ENCODE measurements at regions not wholly inside any gene's neighbourhood (a gene's known extent, or its start where the extent isn't known, plus 50 kb on each side); places are given as distances from the start of the nearest gene placed in this dataset.
A peak's percentile ranks its signal among the peaks of the same experiment; 100 is the strongest.

DNA sequence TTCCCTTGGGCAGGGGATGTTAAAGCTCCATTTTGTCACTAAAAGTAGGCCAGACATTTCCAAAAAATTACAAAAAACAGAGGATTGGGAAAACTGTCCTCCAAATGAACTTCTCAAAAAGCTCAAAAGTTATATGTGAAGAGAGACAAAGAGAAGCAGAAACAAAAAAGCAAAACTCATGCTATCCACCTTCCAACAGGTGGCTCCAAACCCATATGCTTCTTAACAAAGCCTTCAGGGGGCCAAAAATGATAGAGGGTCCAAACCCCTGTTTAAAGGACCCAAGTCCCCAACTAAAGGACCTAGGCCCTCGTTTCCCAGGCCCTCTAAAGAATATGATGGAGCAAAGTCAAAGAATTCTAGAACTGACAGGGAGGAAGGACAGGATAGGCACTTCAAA lies 146.7 kb downstream of the AASDHPPT start:
- H3K27me3 ChIP-seq (replicated peaks; ENCODE audit: insufficient read depth) = no peaks in the 10 kb centered on the region
- H3K36me3 ChIP-seq = no peaks in the 10 kb centered on the region
- DNase-seq (ENCODE audit: low spot score) = no peak
- 0% methylated on average over 1 of the region's 1 CpG for WGBS
- TF ChIP-seq POLR2AphosphoS5 (IDR thresholded peaks at IDR 0.05) = no peak
- no peak for TF ChIP-seq POLR2A (IDR thresholded peaks at IDR 0.05)
- TF ChIP-seq, protein P1, sequence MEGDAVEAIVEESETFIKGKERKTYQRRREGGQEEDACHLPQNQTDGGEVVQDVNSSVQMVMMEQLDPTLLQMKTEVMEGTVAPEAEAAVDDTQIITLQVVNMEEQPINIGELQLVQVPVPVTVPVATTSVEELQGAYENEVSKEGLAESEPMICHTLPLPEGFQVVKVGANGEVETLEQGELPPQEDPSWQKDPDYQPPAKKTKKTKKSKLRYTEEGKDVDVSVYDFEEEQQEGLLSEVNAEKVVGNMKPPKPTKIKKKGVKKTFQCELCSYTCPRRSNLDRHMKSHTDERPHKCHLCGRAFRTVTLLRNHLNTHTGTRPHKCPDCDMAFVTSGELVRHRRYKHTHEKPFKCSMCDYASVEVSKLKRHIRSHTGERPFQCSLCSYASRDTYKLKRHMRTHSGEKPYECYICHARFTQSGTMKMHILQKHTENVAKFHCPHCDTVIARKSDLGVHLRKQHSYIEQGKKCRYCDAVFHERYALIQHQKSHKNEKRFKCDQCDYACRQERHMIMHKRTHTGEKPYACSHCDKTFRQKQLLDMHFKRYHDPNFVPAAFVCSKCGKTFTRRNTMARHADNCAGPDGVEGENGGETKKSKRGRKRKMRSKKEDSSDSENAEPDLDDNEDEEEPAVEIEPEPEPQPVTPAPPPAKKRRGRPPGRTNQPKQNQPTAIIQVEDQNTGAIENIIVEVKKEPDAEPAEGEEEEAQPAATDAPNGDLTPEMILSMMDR (IDR thresholded peaks at IDR 0.05) = no peak
- no peaks in the 10 kb centered on the region for H3K9me3 ChIP-seq
- intact Hi-C loops (cut with DNase I) = no loop called here
- no peak overlapping the region for H3K4me3 ChIP-seq
- no peak overlapping the region for H3K27ac ChIP-seq
- H3K4me1 ChIP-seq (replicated peaks) = no peaks in the 10 kb centered on the region

DNA sequence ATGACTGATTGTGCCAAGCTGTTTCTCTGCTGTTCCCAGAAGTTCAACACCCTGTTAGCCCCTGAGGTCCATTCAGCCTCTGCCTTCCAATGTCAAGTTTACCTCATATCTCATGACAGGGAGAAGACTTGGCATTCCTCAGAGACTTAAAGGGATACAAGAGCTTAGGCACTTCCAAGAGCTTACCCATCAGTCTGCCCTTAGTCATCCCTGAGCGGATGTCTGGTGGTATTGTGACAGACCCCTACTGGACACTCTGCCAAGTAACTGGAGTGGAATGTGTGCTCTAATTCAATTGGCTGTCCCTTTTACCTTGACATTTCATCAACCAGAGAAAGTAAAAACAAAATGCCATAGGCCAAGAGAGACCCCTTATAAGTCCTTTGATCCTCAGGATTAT lies 151.5 kb downstream of the AASDHPPT start:
- WGBS = 92% methylated on average over 1 of the region's 1 CpG
- H3K4me1 ChIP-seq (replicated peaks) = no peaks in the 10 kb centered on the region
- intact Hi-C loops (cut with DNase I) = no loop called here
- H3K27me3 ChIP-seq (replicated peaks; ENCODE audit: insufficient read depth) = no peaks in the 10 kb centered on the region
- no peak for DNase-seq (ENCODE audit: low spot score)
- H3K4me3 ChIP-seq = no peak overlapping the region
- no peak for TF ChIP-seq POLR2A (IDR thresholded peaks at IDR 0.05)
- TF ChIP-seq, protein P1 (IDR thresholded peaks at IDR 0.05) = no peak
- no peak for TF ChIP-seq POLR2AphosphoS5 (IDR thresholded peaks at IDR 0.05)
- H3K36me3 ChIP-seq = no peaks in the 10 kb centered on the region
- no peaks in the 10 kb centered on the region for H3K9me3 ChIP-seq
- no peak overlapping the region for H3K27ac ChIP-seq

DNA sequence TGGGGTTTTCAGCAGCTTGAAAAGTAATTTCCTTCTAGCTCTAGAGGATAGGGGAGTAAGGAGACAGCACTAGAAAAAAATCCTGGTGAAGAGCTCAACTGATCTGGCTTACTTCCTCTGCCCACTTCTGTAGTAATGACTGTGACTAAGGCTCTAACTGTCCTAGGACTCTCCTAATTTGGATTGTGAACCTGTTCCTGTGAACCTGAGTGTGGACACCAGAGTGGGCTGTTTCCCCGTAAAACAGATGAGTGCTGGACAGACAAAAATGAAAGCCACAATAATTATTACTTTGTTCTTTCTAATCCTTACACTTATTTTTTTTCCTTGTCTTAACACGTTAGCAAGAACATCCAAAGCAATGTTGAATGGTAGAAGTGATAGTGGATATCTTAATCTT lies 154.1 kb downstream of the AASDHPPT start:
- Histone ChIP-seq H3K4me1 (replicated peaks) (no peaks in the 10 kb centered on the region), H3K4me3 (no peak overlapping the region), H3K27ac (no peak overlapping the region), H3K36me3 (no peaks in the 10 kb centered on the region), H3K27me3 (replicated peaks; ENCODE audit: insufficient read depth) (no peaks in the 10 kb centered on the region), H3K9me3 (no peaks in the 10 kb centered on the region)
- intact Hi-C loops (cut with DNase I) = loop anchor here (5.0 kb wide), 1 partner anchor 786 kb away; the partner anchor contains the start of gene GUCY1A2
- TF ChIP-seq, protein P1 (IDR thresholded peaks at IDR 0.05) = peak in 2 of 4 experiments; percentile 8 to 15
- TF ChIP-seq POLR2AphosphoS5 (IDR thresholded peaks at IDR 0.05) (no peak), POLR2A (IDR thresholded peaks at IDR 0.05) (no peak)
- no peak for DNase-seq (ENCODE audit: low spot score)
- 19% methylated on average over 2 of the region's 2 CpGs for WGBS

DNA sequence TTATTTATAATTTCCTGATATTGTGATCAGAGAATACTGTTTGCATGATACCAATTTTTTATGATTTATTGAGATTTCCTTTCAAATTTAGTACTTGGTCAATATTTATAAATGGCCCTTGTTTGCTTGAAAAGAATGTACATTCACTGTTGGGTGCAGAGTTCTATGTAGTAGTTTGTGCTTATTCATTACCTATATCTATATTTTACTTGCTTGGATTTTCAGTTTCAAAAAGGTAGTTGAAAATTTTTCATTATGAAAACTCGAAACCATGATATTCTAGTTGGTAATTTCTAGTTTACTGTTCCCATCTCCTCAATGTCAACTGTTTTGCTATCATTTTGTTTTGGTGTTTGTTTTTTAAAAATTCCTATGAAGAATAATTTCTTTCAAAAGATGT lies 155.7 kb downstream of the AASDHPPT start:
- TF ChIP-seq, protein P1 (IDR thresholded peaks at IDR 0.05) = no peak
- no peak for TF ChIP-seq POLR2AphosphoS5 (IDR thresholded peaks at IDR 0.05)
- no peak for TF ChIP-seq POLR2A (IDR thresholded peaks at IDR 0.05)
- WGBS = 93% methylated on average over 1 of the region's 1 CpG
- intact Hi-C loops (cut with DNase I) = loop anchor here (5.0 kb wide), 1 partner anchor 784 kb away; the partner anchor contains the start of gene GUCY1A2

DNA sequence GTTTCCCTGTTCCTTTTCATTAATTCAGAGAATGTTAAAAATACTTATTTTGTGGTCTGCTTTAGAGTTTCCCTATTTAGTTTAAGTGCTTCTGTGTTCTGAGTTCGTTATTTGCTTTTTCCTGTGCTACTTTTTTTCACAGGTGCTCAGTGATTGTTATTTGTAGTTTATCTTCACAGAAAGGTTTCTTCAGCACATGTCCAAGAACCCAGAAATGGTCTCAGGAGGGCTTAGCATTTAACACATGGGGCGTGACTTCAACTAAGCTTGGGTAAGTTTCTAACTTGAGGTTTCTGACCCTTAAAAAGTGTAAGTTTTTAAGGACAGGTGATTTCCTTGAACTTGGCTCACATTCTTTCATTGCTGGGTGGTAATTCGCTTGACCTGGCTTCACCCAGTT lies 157.3 kb downstream of the AASDHPPT start:
- Histone ChIP-seq H3K27me3 (replicated peaks; ENCODE audit: insufficient read depth) (no peaks in the 10 kb centered on the region), H3K4me1 (replicated peaks) (no peaks in the 10 kb centered on the region), H3K9me3 (no peaks in the 10 kb centered on the region), H3K27ac (no peak overlapping the region), H3K4me3 (no peak overlapping the region), H3K36me3 (no peaks in the 10 kb centered on the region)
- DNase-seq (ENCODE audit: low spot score) = no peak
- WGBS = 92% methylated on average over 3 of the region's 3 CpGs
- TF ChIP-seq, protein P1 (IDR thresholded peaks at IDR 0.05) = no peak
- TF ChIP-seq POLR2AphosphoS5 (IDR thresholded peaks at IDR 0.05) (no peak), POLR2A (IDR thresholded peaks at IDR 0.05) (no peak)
- intact Hi-C loops (cut with DNase I) = loop anchor here (5.0 kb wide), 1 partner anchor 783 kb away; the partner anchor contains the start of gene GUCY1A2

More for the DNA sequence above, 155.7 kb downstream of the AASDHPPT start:
- H3K4me3 ChIP-seq = no peak overlapping the region
- H3K27me3 ChIP-seq (replicated peaks; ENCODE audit: insufficient read depth) = no peaks in the 10 kb centered on the region
- no peaks in the 10 kb centered on the region for H3K9me3 ChIP-seq
- H3K36me3 ChIP-seq = no peaks in the 10 kb centered on the region
- no peak for DNase-seq (ENCODE audit: low spot score)
- no peak overlapping the region for H3K27ac ChIP-seq
- no peaks in the 10 kb centered on the region for H3K4me1 ChIP-seq (replicated peaks)

All from prostate gland (tissue), 2 donors.